Kidney (tissue), 13 donors: ENCODE measurements at regions not wholly inside any gene's neighbourhood (a gene's known extent, or its start where the extent isn't known, plus 50 kb on each side); places are given as distances from the start of the nearest gene placed in this dataset.

Experiments used
- DNase-seq, 5 donors: peaks; one replicate each; pipeline ENCODE4 v3.0.0-alpha.2; 2013 to 2020
- FAIRE-seq: peaks from 2 replicates; lab custom pipeline; 2012; peaks lifted over from hg19 to GRCh38; lab: Jason Lieb, UNC
- H3K27ac ChIP-seq, 2 donors: one replicate each; pipeline ENCODE4 v1.7.0; 2013; ENCODE audit warnings: low read depth in 2 of 2, low read length in 2 of 2, inconsistent platforms in 1 of 2
- H3K27me3 ChIP-seq: one replicate; pipeline ENCODE4 v1.7.1; 2013; ENCODE audit warnings: low read length, inconsistent platforms; ENCODE audit not compliant: control insufficient read depth, insufficient read depth
- H3K36me3 ChIP-seq, 3 donors: one replicate each; pipeline versions ENCODE4 v1.7.0 to v1.7.1; 2013; ENCODE audit warnings: low read length in 3 of 3, control low read depth in 1 of 3, inconsistent platforms in 1 of 3; ENCODE audit not compliant: insufficient read depth in 3 of 3, control insufficient read depth in 2 of 3
- H3K4me1 ChIP-seq, 3 donors: one replicate each; pipeline versions ENCODE4 v1.7.0 to v1.7.1; 2013; ENCODE audit warnings: low read length in 3 of 3, inconsistent platforms in 1 of 3, low read depth in 1 of 3; ENCODE audit not compliant: control insufficient read depth in 2 of 3, insufficient read depth in 2 of 3
- H3K4me3 ChIP-seq, 3 donors: one replicate each; pipeline versions ENCODE4 v1.7.0 to v1.8.1; 2013; ENCODE audit warnings: low read length in 3 of 3, control low read depth in 1 of 3, inconsistent platforms in 1 of 3
- H3K9ac ChIP-seq, 3 donors: one replicate each; pipeline versions ENCODE4 v1.7.0 to v1.7.1; 2013; ENCODE audit warnings: low read length in 3 of 3, control low read depth in 1 of 3, inconsistent platforms in 1 of 3
- H3K9me3 ChIP-seq, 3 donors: one replicate each; pipeline versions ENCODE4 v1.7.0 to v1.7.1; 2013; ENCODE audit warnings: low read length in 3 of 3, control low read depth in 1 of 3, inconsistent platforms in 1 of 3; ENCODE audit not compliant: control insufficient read depth in 2 of 3, insufficient read depth in 1 of 3
- intact Hi-C: fragments of 100-400 bp; cut with DNase I; formaldehyde crosslinking; loops from one replicate; pipeline ENCODE4 v1.11.1; 2022
- TF ChIP-seq, protein P1 (sequence below): IDR thresholded peaks from 3 replicates; pipeline ENCODE4 v1.5.1; 2012; ENCODE audit warnings: mild to moderate bottlenecking, moderate library complexity, borderline replicate concordance; ENCODE audit not compliant: insufficient read depth; ENCODE audit errors: extremely low read depth
- donor health status: control.
- donor health status: control.
- donor health status: control.
- donor health status: control.
- donor health status: control.
- donor health status: DM: yes; HTN: yes; CAD: no.
- donor health status: Normal renal cell carcinoma (clear cell type).

DNA sequence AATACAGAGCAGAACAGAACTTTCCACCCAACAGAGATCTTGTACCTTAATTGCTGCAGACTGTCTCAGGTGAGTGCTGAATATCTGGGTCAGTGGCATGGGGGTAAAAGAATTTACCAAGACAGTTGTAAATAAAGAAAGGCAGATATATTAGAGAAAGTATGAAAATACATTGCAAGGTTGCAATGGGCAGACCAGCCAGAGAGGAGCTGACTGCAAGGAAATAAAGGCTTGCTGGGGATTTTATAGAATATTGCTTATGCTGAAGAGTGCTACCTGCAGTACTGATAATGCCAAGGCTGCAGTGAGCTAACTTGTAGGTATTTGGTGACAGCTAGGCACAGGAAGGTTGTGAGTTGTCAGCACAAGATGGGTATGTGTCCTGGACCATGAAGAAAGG lies 171.0 kb upstream of the TRIM24 start:
- Histone ChIP-seq H3K9me3 (peaks cover 0 to 3% (median 0%) of the 10 kb centered on the region in 3 donors), H3K27ac (no peak overlapping the region), H3K36me3 (no peaks in the 10 kb centered on the region), H3K4me1 (no peaks in the 10 kb centered on the region), H3K9ac (no peak overlapping the region), H3K4me3 (no peak overlapping the region), H3K27me3 (no peaks in the 10 kb centered on the region)
- no peak for FAIRE-seq
- intact Hi-C loops, result no loop called here
- DNase-seq, result no peak
- TF ChIP-seq, protein P1, sequence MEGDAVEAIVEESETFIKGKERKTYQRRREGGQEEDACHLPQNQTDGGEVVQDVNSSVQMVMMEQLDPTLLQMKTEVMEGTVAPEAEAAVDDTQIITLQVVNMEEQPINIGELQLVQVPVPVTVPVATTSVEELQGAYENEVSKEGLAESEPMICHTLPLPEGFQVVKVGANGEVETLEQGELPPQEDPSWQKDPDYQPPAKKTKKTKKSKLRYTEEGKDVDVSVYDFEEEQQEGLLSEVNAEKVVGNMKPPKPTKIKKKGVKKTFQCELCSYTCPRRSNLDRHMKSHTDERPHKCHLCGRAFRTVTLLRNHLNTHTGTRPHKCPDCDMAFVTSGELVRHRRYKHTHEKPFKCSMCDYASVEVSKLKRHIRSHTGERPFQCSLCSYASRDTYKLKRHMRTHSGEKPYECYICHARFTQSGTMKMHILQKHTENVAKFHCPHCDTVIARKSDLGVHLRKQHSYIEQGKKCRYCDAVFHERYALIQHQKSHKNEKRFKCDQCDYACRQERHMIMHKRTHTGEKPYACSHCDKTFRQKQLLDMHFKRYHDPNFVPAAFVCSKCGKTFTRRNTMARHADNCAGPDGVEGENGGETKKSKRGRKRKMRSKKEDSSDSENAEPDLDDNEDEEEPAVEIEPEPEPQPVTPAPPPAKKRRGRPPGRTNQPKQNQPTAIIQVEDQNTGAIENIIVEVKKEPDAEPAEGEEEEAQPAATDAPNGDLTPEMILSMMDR, result no peak

DNA sequence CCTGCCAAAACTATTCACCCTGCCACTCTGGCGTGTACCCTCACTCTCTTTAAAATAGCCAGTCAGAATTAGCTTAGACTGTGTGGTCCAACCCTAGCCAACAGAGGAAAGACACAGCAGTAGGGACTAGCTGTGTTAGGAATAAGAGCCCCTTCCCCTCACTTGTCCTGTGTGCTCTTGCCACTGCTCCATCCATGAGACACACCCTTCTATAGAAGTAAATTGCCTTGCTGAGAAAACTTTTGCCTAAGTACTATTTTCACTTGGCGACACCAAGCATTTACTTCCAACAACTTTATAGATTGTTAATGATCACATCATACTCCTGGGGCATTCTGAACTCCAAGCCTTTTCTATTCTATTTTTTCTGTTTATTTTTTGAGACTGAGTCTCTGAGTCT lies 170.2 kb upstream of the TRIM24 start:
- FAIRE-seq, result no peak
- Histone ChIP-seq H3K4me1 (no peaks in the 10 kb centered on the region), H3K27ac (no peak overlapping the region), H3K4me3 (no peak overlapping the region), H3K36me3 (no peaks in the 10 kb centered on the region), H3K9ac (no peak overlapping the region), H3K27me3 (no peaks in the 10 kb centered on the region), H3K9me3 (peaks cover 0 to 3% (median 0%) of the 10 kb centered on the region in 3 donors)
- no peak for DNase-seq
- intact Hi-C loops, result no loop called here
- TF ChIP-seq, protein P1, result no peak

DNA sequence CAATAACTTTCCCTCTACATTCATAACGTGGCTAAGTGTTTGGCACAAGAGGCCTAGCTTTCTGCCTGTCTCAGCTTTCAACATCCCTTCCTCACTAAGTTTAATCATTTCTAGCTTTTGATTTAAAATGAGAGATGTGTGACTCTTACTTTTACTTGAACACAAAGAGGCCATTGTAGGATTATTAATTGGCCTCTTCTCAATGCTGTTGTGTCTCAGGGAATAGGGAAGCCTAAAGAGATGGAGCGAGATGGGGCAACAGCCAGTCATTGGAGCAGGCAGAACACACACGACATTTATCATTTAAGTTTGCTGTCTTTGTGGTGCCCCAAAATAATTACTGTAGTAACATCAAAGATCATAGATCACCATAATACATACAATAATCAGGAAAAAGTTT lies 167.1 kb upstream of the TRIM24 start:
- intact Hi-C loops, result no loop called here
- TF ChIP-seq, protein P1, result no peak
- DNase-seq (peak in 1 of 5 donors; percentile 8), FAIRE-seq (no peak)
- Histone ChIP-seq H3K9me3 (peaks cover 0 to 3% (median 0%) of the 10 kb centered on the region in 3 donors), H3K4me1 (no peaks in the 10 kb centered on the region), H3K36me3 (no peaks in the 10 kb centered on the region), H3K4me3 (no peak overlapping the region), H3K27me3 (no peaks in the 10 kb centered on the region), H3K9ac (no peak overlapping the region), H3K27ac (no peak overlapping the region)

DNA sequence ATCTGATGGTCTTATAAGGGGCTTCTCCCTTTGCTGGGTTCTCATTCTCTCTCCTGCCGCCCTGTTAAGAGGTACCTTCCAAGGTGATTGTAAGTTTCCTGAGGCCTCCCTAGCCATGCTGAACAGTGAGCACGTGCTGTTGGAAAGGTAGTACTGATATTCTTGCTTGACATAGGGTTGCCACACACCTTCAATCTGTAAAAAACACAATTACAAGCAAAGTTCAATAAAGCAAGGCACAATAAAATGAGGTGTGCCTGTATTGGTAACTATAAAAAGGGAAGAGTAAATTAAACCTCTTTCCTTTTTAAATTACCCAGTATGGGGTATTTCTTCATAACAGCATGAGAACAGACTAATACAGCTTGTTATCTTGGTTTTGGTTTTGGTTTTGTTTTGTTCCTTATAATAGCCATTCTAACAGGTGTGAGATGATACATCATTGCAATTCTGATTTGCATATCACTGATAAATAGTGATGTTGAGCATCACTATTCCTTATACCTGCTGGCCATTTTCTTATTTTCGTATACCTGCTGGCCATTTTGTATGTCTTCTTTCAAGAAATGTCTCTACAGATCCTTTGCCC lies 164.9 kb upstream of the TRIM24 start:
- FAIRE-seq, result no peak

More for the DNA sequence above, 164.9 kb upstream of the TRIM24 start:
- Histone ChIP-seq H3K9ac (no peak overlapping the region), H3K9me3 (no peaks in the 10 kb centered on the region), H3K27me3 (no peaks in the 10 kb centered on the region), H3K4me3 (no peak overlapping the region), H3K36me3 (no peaks in the 10 kb centered on the region), H3K27ac (no peak overlapping the region), H3K4me1 (no peaks in the 10 kb centered on the region)
- TF ChIP-seq, protein P1, result no peak
- DNase-seq, result no peak
- intact Hi-C loops, result no loop called here
